Urothelium cell line (cell line): ENCODE measurements at regions not wholly inside any gene's neighbourhood (a gene's known extent, or its start where the extent isn't known, plus 50 kb on each side); places are given as distances from the start of the nearest gene placed in this dataset.
"Not testable (repeated sequence)": the region's sequence is repeated elsewhere in the genome, so short reads cannot be mapped to it uniquely, and the experiment has no call there.

ENCODE experiments used
- DNase-seq: peaks from one replicate; pipeline ENCODE4 v3.0.0; 2011; ENCODE audit warnings: low spot score, mixed read lengths
- FAIRE-seq: peaks from 2 replicates; lab custom pipeline; 2011; peaks lifted over from hg19 to GRCh38; lab: Jason Lieb, UNC

GRCh38 chr18:76611750-76612045 lies 116.7 kb upstream of the ZNF516 start:
- not testable (repeated sequence) for DNase-seq, FAIRE-seq

GRCh38 chr18:76610933-76611749 lies 116.1 kb upstream of the ZNF516 start:
- FAIRE-seq, result peak; percentile 94
- no peak for DNase-seq

GRCh38 chr18:76610012-76610411 lies 115.0 kb upstream of the ZNF516 start:
- no peak for DNase-seq
- no peak for FAIRE-seq

- FAIRE-seq, result no peak
- no peak for DNase-seq
These were observed 110.4 kb upstream of the ZNF516 start for GRCh38 chr18:76605341-76605929.

GRCh38 chr18:76604935-76605240 lies 109.8 kb upstream of the ZNF516 start:
- FAIRE-seq (no peak), DNase-seq (no peak)

GRCh38 chr18:76604108-76604934 lies 109.3 kb upstream of the ZNF516 start:
- DNase-seq, result no peak
- FAIRE-seq, result no peak

GRCh38 chr18:76602191-76602590 lies 107.1 kb upstream of the ZNF516 start:
- no peak for DNase-seq
- no peak for FAIRE-seq

GRCh38 chr18:76600076-76600475 lies 105.0 kb upstream of the ZNF516 start:
- not testable (repeated sequence) for DNase-seq, FAIRE-seq

GRCh38 chr18:76594966-76595365 lies 99.9 kb upstream of the ZNF516 start:
- no peak for DNase-seq
- no peak for FAIRE-seq

GRCh38 chr18:76593843-76594242 lies 98.8 kb upstream of the ZNF516 start:
- no peak for FAIRE-seq

GRCh38 chr18:76592981-76593381 lies 97.9 kb upstream of the ZNF516 start:
- DNase-seq (no peak), FAIRE-seq (no peak)

More at GRCh38 chr18:76593843-76594242, 98.8 kb upstream of the ZNF516 start:
- no peak for DNase-seq

- DNase-seq (no peak), FAIRE-seq (no peak)
These were observed 97.1 kb upstream of the ZNF516 start for GRCh38 chr18:76592096-76592495.

GRCh38 chr18:76589866-76590265 lies 94.8 kb upstream of the ZNF516 start:
- FAIRE-seq (no peak), DNase-seq (no peak)

GRCh38 chr18:76589316-76589715 lies 94.3 kb upstream of the ZNF516 start:
- FAIRE-seq (no peak), DNase-seq (no peak)

- no peak for DNase-seq
- FAIRE-seq, result no peak
These were observed 93.7 kb upstream of the ZNF516 start for GRCh38 chr18:76588601-76589226.

- DNase-seq (no peak), FAIRE-seq (no peak)
These were observed 92.8 kb upstream of the ZNF516 start for GRCh38 chr18:76587879-76588271.

GRCh38 chr18:76587147-76587878 lies 92.3 kb upstream of the ZNF516 start:
- DNase-seq, result no peak
- FAIRE-seq, result no peak

- no peak for DNase-seq
- no peak for FAIRE-seq
These were observed 89.6 kb upstream of the ZNF516 start for GRCh38 chr18:76584414-76585310.

- no peak for DNase-seq
- FAIRE-seq, result no peak
These were observed 86.2 kb upstream of the ZNF516 start for GRCh38 chr18:76581261-76581660.
